Heart left ventricle (tissue), 13 donors: ENCODE measurements at regions not wholly inside any gene's neighbourhood (a gene's known extent, or its start where the extent isn't known, plus 50 kb on each side); places are given as distances from the start of the nearest gene placed in this dataset.

Experiments used
- CTCF ChIP-seq, 12 donors: fragments of 200-600 bp; sonication (generic) in 4 of 12; IDR thresholded peaks; one replicate each; pipeline versions ENCODE4 v1.5.0 to v1.8.0; 2018 to 2022; ENCODE audit warnings: antibody characterized with exemption in 12 of 12, mild to moderate bottlenecking in 5 of 12
- POLR2A ChIP-seq, 2 donors: fragments of 450-650 bp; IDR thresholded peaks; one replicate each; pipeline ENCODE4 v1.6.1; 2017; ENCODE audit warnings: antibody characterized with exemption in 2 of 2, mild to moderate bottlenecking in 2 of 2, moderate library complexity in 2 of 2
- donor health status: ischemic (EF 13 %, LVEDD 7.1; RV severe dilation, severe dysfunction).
- donor health status: DM: no; HTN: yes; CAD: no.
- donor health status: DM: no; HTN: no; CAD: no.
- donor health status: ischemic (EF 25% LVEDD 6.9; RV normal size, moderate dysfunction).
- donor health status: ischemic (EF 25% LVEDD 5.7; RV mildly dilated, moderate dysfunction).
- donor health status: ischemic (EF 35%, LVEDD 5.7; RV mildly dilated, moderate dysfunction).
- donor health status: nonischemic (EF 11% LVEDD 7.7; RV severe dilation, severe dysfunction).
- donor health status: DM: yes; HTN: yes; CAD: no.
- donor health status: PGD.
- donor health status: ischemic (EF 29% LVEDD 5.4; RV normal size, mild dysfunction).
- donor health status: nonischemic (EF 23%, LVEDD 6.1; RV moderate dilation, normal function).

- TF ChIP-seq CTCF (IDR thresholded peaks at IDR 0.05) (no peak), POLR2A (IDR thresholded peaks at IDR 0.05) (no peak)
Measured at GRCh38 chr2:128505150-128505490, 186.5 kb upstream of the HS6ST1 start.
